Vagina (tissue), 2 donors: ENCODE measurements at regions not wholly inside any gene's neighbourhood (a gene's known extent, or its start where the extent isn't known, plus 50 kb on each side); places are given as distances from the start of the nearest gene placed in this dataset.

Experiments
- DNase-seq, 2 donors: peaks; one replicate each; pipeline ENCODE4 v3.0.0-alpha.2; 2017; ENCODE audit errors: extremely low spot score in 2 of 2
- H3K27ac ChIP-seq: fragments of 200-600 bp; sonication (generic); one replicate; pipeline ENCODE4 v1.5.1; 2019
- H3K27me3 ChIP-seq: fragments of 200-600 bp; sonication (generic); one replicate; pipeline ENCODE4 v1.5.1; 2019
- H3K36me3 ChIP-seq, 2 donors: fragments of 200-600 bp; sonication (generic); one replicate each; pipeline ENCODE4 v1.5.1; 2017 to 2019
- H3K4me1 ChIP-seq: fragments of 200-600 bp; sonication (generic); one replicate; pipeline ENCODE4 v1.5.1; 2019
- H3K4me3 ChIP-seq, 2 donors: fragments of 200-600 bp; sonication (generic); 1 replicate in 1 of 2; 2 replicates in 1 of 2; pipeline ENCODE4 v1.5.1; 2016 to 2019
- H3K9me3 ChIP-seq: fragments of 200-600 bp; sonication (generic); one replicate; pipeline ENCODE4 v1.5.1; 2019
- CTCF ChIP-seq, 3 experiments: fragments of 450-650 bp in 2 of 3; fragments of 200-600 bp in 1 of 3; sonication (generic) in 1 of 3; IDR thresholded peaks; one replicate each; pipeline ENCODE4 v1.5.1; 2017 to 2019; ENCODE audit warnings: antibody characterized with exemption in 3 of 3, mild to moderate bottlenecking in 2 of 3, moderate library complexity in 2 of 3
- POLR2A ChIP-seq, 2 donors: fragments of 450-650 bp; IDR thresholded peaks; one replicate each; pipeline ENCODE4 v1.6.1; 2017; ENCODE audit warnings: antibody characterized with exemption in 2 of 2, mild to moderate bottlenecking in 2 of 2, moderate library complexity in 2 of 2
- POLR2AphosphoS5 ChIP-seq, 2 donors: sonication (generic); formaldehyde crosslinking; IDR thresholded peaks; one replicate each; pipeline ENCODE4 v1.9.0; 2017; ENCODE audit warnings: antibody characterized with exemption in 2 of 2, mild to moderate bottlenecking in 2 of 2, low read depth in 1 of 2; ENCODE audit not compliant: insufficient read depth in 1 of 2
- intact Hi-C: fragments of 100-400 bp; cut with DNase I; formaldehyde crosslinking; loops from one replicate; pipeline ENCODE4 v1.15.1; 2023

- DNase-seq, result no peak
- Histone ChIP-seq H3K27me3 (no peaks in the 10 kb centered on the region), H3K4me3 (no peak overlapping the region), H3K27ac (no peak overlapping the region), H3K9me3 (no peaks in the 10 kb centered on the region), H3K36me3 (no peaks in the 10 kb centered on the region), H3K4me1 (peaks cover 7% of the 10 kb centered on the region)
- intact Hi-C loops, result loop anchor here (10.0 kb wide), 1 partner anchor 115 kb away; the partner anchor contains the start of gene FYN
- TF ChIP-seq CTCF (IDR thresholded peaks at IDR 0.05), result no peak
Measured at GRCh38 chr6:111990214-111990613, 63.7 kb upstream of the CCN6 start.

GRCh38 chr6:111992851-111993250 is 61.1 kb upstream of the CCN6 start:
- Histone ChIP-seq H3K27me3 (no peaks in the 10 kb centered on the region), H3K27ac (no peak overlapping the region), H3K36me3 (no peaks in the 10 kb centered on the region), H3K9me3 (no peaks in the 10 kb centered on the region), H3K4me3 (no peak overlapping the region), H3K4me1 (no peaks in the 10 kb centered on the region)
- intact Hi-C loops, result loop anchor here (10.0 kb wide), 1 partner anchor 118 kb away; the partner anchor contains the start of gene FYN
- no peak for DNase-seq
- TF ChIP-seq POLR2AphosphoS5 (IDR thresholded peaks at IDR 0.05; ENCODE audit: insufficient read depth in 1 of 2, low read depth in 1 of 2) (no peak), CTCF (IDR thresholded peaks at IDR 0.05) (no peak), POLR2A (IDR thresholded peaks at IDR 0.05) (no peak)

GRCh38 chr6:111993342-111993741 is 60.6 kb upstream of the CCN6 start:
- Histone ChIP-seq H3K36me3 (no peaks in the 10 kb centered on the region), H3K27ac (no peak overlapping the region), H3K9me3 (no peaks in the 10 kb centered on the region), H3K27me3 (no peaks in the 10 kb centered on the region), H3K4me3 (no peak overlapping the region), H3K4me1 (no peaks in the 10 kb centered on the region)
- TF ChIP-seq POLR2A (IDR thresholded peaks at IDR 0.05), result no peak
- no peak for TF ChIP-seq POLR2AphosphoS5 (IDR thresholded peaks at IDR 0.05; ENCODE audit: insufficient read depth in 1 of 2, low read depth in 1 of 2)
- TF ChIP-seq CTCF (IDR thresholded peaks at IDR 0.05), result no peak
- intact Hi-C loops, result loop anchor here (10.0 kb wide), 1 partner anchor 119 kb away; the partner anchor contains the start of gene FYN
- no peak for DNase-seq

- DNase-seq, result no peak
- H3K36me3 ChIP-seq, result no peaks in the 10 kb centered on the region
- intact Hi-C loops, result loop anchor here (5.0 to 10.0 kb wide), 3 partner anchors 43 to 282 kb away; partner anchors contain the start of gene FYN
- H3K27ac ChIP-seq, result no peak overlapping the region
- no peak for TF ChIP-seq POLR2AphosphoS5 (IDR thresholded peaks at IDR 0.05; ENCODE audit: insufficient read depth in 1 of 2, low read depth in 1 of 2)
- no peak for TF ChIP-seq POLR2A (IDR thresholded peaks at IDR 0.05)
- no peak for TF ChIP-seq CTCF (IDR thresholded peaks at IDR 0.05)
- no peaks in the 10 kb centered on the region for H3K27me3 ChIP-seq
- H3K4me3 ChIP-seq, result no peak overlapping the region
- no peaks in the 10 kb centered on the region for H3K9me3 ChIP-seq
- H3K4me1 ChIP-seq, result no peaks in the 10 kb centered on the region
Measured at GRCh38 chr6:111994791-111995190, 59.1 kb upstream of the CCN6 start.

- H3K4me1 ChIP-seq, result no peaks in the 10 kb centered on the region
- DNase-seq, result no peak
- no peaks in the 10 kb centered on the region for H3K36me3 ChIP-seq
- H3K27me3 ChIP-seq, result no peaks in the 10 kb centered on the region
- TF ChIP-seq CTCF (IDR thresholded peaks at IDR 0.05), result no peak
- no peak for TF ChIP-seq POLR2AphosphoS5 (IDR thresholded peaks at IDR 0.05; ENCODE audit: insufficient read depth in 1 of 2, low read depth in 1 of 2)
- TF ChIP-seq POLR2A (IDR thresholded peaks at IDR 0.05), result no peak
- no peak overlapping the region for H3K27ac ChIP-seq
- no peaks in the 10 kb centered on the region for H3K9me3 ChIP-seq
- intact Hi-C loops, result loop anchor here (5.0 to 10.0 kb wide), 3 partner anchors 42 to 283 kb away; partner anchors contain the start of gene FYN
- H3K4me3 ChIP-seq, result no peak overlapping the region
Measured at GRCh38 chr6:111995404-111995803, 58.5 kb upstream of the CCN6 start.
